Panc1 (cell line): ENCODE measurements at regions not wholly inside any gene's neighbourhood (a gene's known extent, or its start where the extent isn't known, plus 50 kb on each side); places are given as distances from the start of the nearest gene placed in this dataset.

Experiments
- ATAC-seq: fragments of 200-7000 bp; cut with Tn5 transposase; 2 replicates; pipeline ENCODE4 v1.9.1; 2020; ENCODE audit warnings: mild to moderate bottlenecking, moderate library complexity
- BruUV-seq: library from RNA; stranded (reverse); fragments of 400-500 nt; replicated peaks from 2 replicates; lab custom pipeline; 2021; lab: Mats Ljungman, UMichigan
- CTCF ChIA-PET: fragments of 300-600 bp; sonication (Branson Sonifier 250); formaldehyde crosslinking; loops from one replicate; lab custom pipeline; 2022; ENCODE audit warnings: antibody characterized with exemption; lab: Charles Lee
- POLR2A ChIA-PET: fragments of 300-600 bp; sonication (Branson Sonifier 250); formaldehyde crosslinking; loops from one replicate; lab custom pipeline; 2022; ENCODE audit warnings: antibody characterized with exemption; lab: Charles Lee
- DNase-seq: peaks from one replicate; pipeline ENCODE4 v3.0.0-alpha.2; 2010; ENCODE audit warnings: low read depth, low spot score
- H3K27ac ChIP-seq: 2 replicates; pipeline ENCODE4 v1.5.1; 2011; ENCODE audit warnings: mild to moderate bottlenecking, low read length, inconsistent platforms
- H3K27me3 ChIP-seq: fragments of 200-500 bp; sonication (Bioruptor generic); 2 replicates; pipeline ENCODE4 v1.6.0; 2014; ENCODE audit warnings: low read length, inconsistent platforms; ENCODE audit not compliant: control insufficient read depth, insufficient read depth
- H3K36me3 ChIP-seq: fragments of 200-500 bp; sonication (Bioruptor generic); 2 replicates; pipeline ENCODE4 v1.5.1; 2014; ENCODE audit warnings: inconsistent platforms, mild to moderate bottlenecking, low read length, moderate library complexity; ENCODE audit not compliant: control insufficient read depth, insufficient read depth
- H3K4me1 ChIP-seq: 2 replicates; pipeline ENCODE4 v1.5.1; 2011; ENCODE audit warnings: inconsistent platforms, mild to moderate bottlenecking, low read length, moderate library complexity; ENCODE audit not compliant: control insufficient read depth, insufficient read depth
- H3K4me3 ChIP-seq, 2 experiments: 2 replicates each; pipeline ENCODE4 v1.5.1; 2011 to 2012; ENCODE audit warnings: low read depth in 2 of 2, low read length in 2 of 2, mild to moderate bottlenecking in 2 of 2, inconsistent platforms in 1 of 2, moderate library complexity in 1 of 2
- H3K9me3 ChIP-seq: fragments of 200-500 bp; sonication (Bioruptor generic); 2 replicates; pipeline ENCODE4 v1.5.1; 2014; ENCODE audit warnings: low read depth, mild to moderate bottlenecking, inconsistent platforms, low read length, moderate library complexity; ENCODE audit not compliant: control insufficient read depth, insufficient read depth
- CTCF ChIP-seq: fragments of 450-650 bp; IDR thresholded peaks from 2 replicates; pipeline ENCODE4 v1.5.1; 2017; ENCODE audit warnings: mild to moderate bottlenecking
- POLR2AphosphoS5 ChIP-seq: IDR thresholded peaks from 2 replicates; pipeline ENCODE4 v1.6.1; 2012; ENCODE audit warnings: mild to moderate bottlenecking, low read depth, low read length, moderate library complexity
- REST ChIP-seq, 2 experiments: IDR thresholded peaks; 2 replicates each; pipeline ENCODE4 v1.6.1; 2011 to 2012; ENCODE audit warnings: low read depth in 2 of 2, control low read depth in 1 of 2, low read length in 1 of 2, mild to moderate bottlenecking in 1 of 2, moderate library complexity in 1 of 2; ENCODE audit not compliant: insufficient read depth in 1 of 2
- SIN3A ChIP-seq: IDR thresholded peaks from 2 replicates; pipeline ENCODE4 v1.6.1; 2012; ENCODE audit warnings: low read depth, mild to moderate bottlenecking, low read length, moderate library complexity, borderline replicate concordance; ENCODE audit not compliant: insufficient read depth
- TCF7L2 ChIP-seq: IDR thresholded peaks from 2 replicates; pipeline ENCODE4 v1.6.1; 2011; ENCODE audit warnings: mild to moderate bottlenecking, low read depth, low read length, inconsistent platforms
- in situ Hi-C: cut with HindIII; loops from 2 replicates; pipeline ENCODE4 v1.10.0; 2016; ENCODE audit warnings: low sequenced_read_pairs, low pct_unique_long_range_greater_than_20kb
- intact Hi-C: fragments of 100-400 bp; cut with micrococcal nuclease; formaldehyde crosslinking; loops from one replicate; pipeline ENCODE4 v1.10.0; 2022; ENCODE audit not compliant: unreplicated experiment

- CTCF ChIA-PET, result interaction anchor here (0.7 to 1.1 kb wide), 2 partner anchors 146 to 211 kb away, joined by 3 to 4 read pairs; no protein-coding TSS in a partner anchor
Measured at GRCh38 chr6:100078509-100078908, 84.5 kb upstream of the MCHR2 start.

GRCh38 chr6:100065348-100065747 lies 71.3 kb upstream of the MCHR2 start:
- Histone ChIP-seq H3K27me3 (no peaks in the 10 kb centered on the region), H3K9me3 (peaks cover 5% of the 10 kb centered on the region; the same call in 1 of the 2 replicates), H3K4me3 (no peak overlapping the region), H3K36me3 (no peaks in the 10 kb centered on the region), H3K4me1 (no peaks in the 10 kb centered on the region), H3K27ac (no peak overlapping the region)
- no peak for ATAC-seq
- ChIA-PET CTCF (interaction anchor here (1.1 kb wide), 1 partner anchor 64 kb away, joined by 3 read pairs; no protein-coding TSS in a partner anchor), POLR2A (no interaction called here)
- no peak for TF ChIP-seq SIN3A
- TF ChIP-seq TCF7L2, result no peak
- no peak for TF ChIP-seq POLR2AphosphoS5
- TF ChIP-seq CTCF, result no peak
- no peak for TF ChIP-seq REST (IDR thresholded peaks at IDR 0.05; ENCODE audit: insufficient read depth in 1 of 2, low read depth in 2 of 2, low read length in 1 of 2)
- intact Hi-C loops (no loop called here), in situ Hi-C loops (no loop called here)
- BruUV-seq, result no TSS peak
- DNase-seq, result no peak

More at GRCh38 chr6:100078509-100078908, 84.5 kb upstream of the MCHR2 start:
- H3K4me1 ChIP-seq, result no peaks in the 10 kb centered on the region
- intact Hi-C loops, result no loop called here
- BruUV-seq, result no TSS peak
- no peak for DNase-seq
- in situ Hi-C loops, result no loop called here
- H3K36me3 ChIP-seq, result no peaks in the 10 kb centered on the region
- no peaks in the 10 kb centered on the region for H3K9me3 ChIP-seq
- H3K27ac ChIP-seq, result no peak overlapping the region
- POLR2A ChIA-PET, result no interaction called here
- H3K27me3 ChIP-seq, result peaks cover 3% of the 10 kb centered on the region
- no peak for TF ChIP-seq REST (IDR thresholded peaks at IDR 0.05; ENCODE audit: insufficient read depth in 1 of 2, low read depth in 2 of 2, low read length in 1 of 2)
- no peak for TF ChIP-seq TCF7L2
- TF ChIP-seq CTCF, result peak; percentile 72
- no peak for TF ChIP-seq POLR2AphosphoS5
- no peak overlapping the region for H3K4me3 ChIP-seq
- ATAC-seq, result peak; percentile 84
